ENCODE measurements at regions not wholly inside any gene's neighbourhood (a gene's known extent, or its start where the extent isn't known, plus 50 kb on each side); places are given as distances from the start of the nearest gene placed in this dataset.

- DNase-seq: no peak
- no peak overlapping the region for H3K4me3 ChIP-seq (ENCODE audit: insufficient read depth, low read depth, low read length)
- H3K4me1 ChIP-seq (ENCODE audit: control insufficient read depth, insufficient read depth, low read length): no peaks in the 10 kb centered on the region
- H4K20me1 ChIP-seq (ENCODE audit: insufficient read depth, low read length): no peaks in the 10 kb centered on the region
- H4K91ac ChIP-seq (ENCODE audit: insufficient read depth, low read depth, low read length): no peak overlapping the region
- dilution Hi-C loops (cut with HindIII; ENCODE audit: low sequenced_read_pairs, unreplicated experiment) (no loop called here), intact Hi-C loops (cut with micrococcal nuclease) (no loop called here), in situ Hi-C loops (cut with MboI; ENCODE audit: low sequenced_read_pairs) (no loop called here)
- ATAC-seq (ENCODE audit: low read depth): no peak
- H3K9me3 ChIP-seq (ENCODE audit: control insufficient read depth, insufficient read depth, low read length): no peaks in the 10 kb centered on the region
- H2AFZ ChIP-seq (replicated peaks; ENCODE audit: low read length, poor library complexity): no peak overlapping the region
- POLR2A ChIA-PET (ENCODE audit: unreplicated experiment): no interaction called here
- H3K9me1 ChIP-seq (ENCODE audit: insufficient read depth, low read length): no peaks in the 10 kb centered on the region
- H3K27ac ChIP-seq (ENCODE audit: insufficient read depth, low read length): no peak overlapping the region
- H4K8ac ChIP-seq (ENCODE audit: low read depth in 2 of 2, low read length in 2 of 2): no peak overlapping the region
- no peak overlapping the region for H3K4me2 ChIP-seq (ENCODE audit: low read depth, low read length)
- TF ChIP-seq RCOR1 (IDR thresholded peaks at IDR 0.05; ENCODE audit: insufficient replicate concordance, low read length): no peak
- TF ChIP-seq NFE2L2 (IDR thresholded peaks at IDR 0.05; ENCODE audit: low read depth, low read length): no peak
- TF ChIP-seq, protein P1, sequence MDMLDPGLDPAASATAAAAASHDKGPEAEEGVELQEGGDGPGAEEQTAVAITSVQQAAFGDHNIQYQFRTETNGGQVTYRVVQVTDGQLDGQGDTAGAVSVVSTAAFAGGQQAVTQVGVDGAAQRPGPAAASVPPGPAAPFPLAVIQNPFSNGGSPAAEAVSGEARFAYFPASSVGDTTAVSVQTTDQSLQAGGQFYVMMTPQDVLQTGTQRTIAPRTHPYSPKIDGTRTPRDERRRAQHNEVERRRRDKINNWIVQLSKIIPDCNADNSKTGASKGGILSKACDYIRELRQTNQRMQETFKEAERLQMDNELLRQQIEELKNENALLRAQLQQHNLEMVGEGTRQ (IDR thresholded peaks at IDR 0.05; ENCODE audit: low read depth, low read length): no peak
- TF ChIP-seq MAZ (IDR thresholded peaks at IDR 0.05; ENCODE audit: borderline replicate concordance, low read depth, low read length): no peak
- no peak for TF ChIP-seq CHD1 (IDR thresholded peaks at IDR 0.05; ENCODE audit: low read depth, low read length)
- no peak for TF ChIP-seq RFX5 (IDR thresholded peaks at IDR 0.05; ENCODE audit: low read depth, low read length)
- no peak for TF ChIP-seq MAFK (IDR thresholded peaks at IDR 0.05; ENCODE audit: low read depth, low read length)
- TF ChIP-seq, protein P2, sequence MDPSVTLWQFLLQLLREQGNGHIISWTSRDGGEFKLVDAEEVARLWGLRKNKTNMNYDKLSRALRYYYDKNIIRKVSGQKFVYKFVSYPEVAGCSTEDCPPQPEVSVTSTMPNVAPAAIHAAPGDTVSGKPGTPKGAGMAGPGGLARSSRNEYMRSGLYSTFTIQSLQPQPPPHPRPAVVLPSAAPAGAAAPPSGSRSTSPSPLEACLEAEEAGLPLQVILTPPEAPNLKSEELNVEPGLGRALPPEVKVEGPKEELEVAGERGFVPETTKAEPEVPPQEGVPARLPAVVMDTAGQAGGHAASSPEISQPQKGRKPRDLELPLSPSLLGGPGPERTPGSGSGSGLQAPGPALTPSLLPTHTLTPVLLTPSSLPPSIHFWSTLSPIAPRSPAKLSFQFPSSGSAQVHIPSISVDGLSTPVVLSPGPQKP (IDR thresholded peaks at IDR 0.05; ENCODE audit: borderline replicate concordance, low read depth, low read length): no peak
- TF ChIP-seq FOS (IDR thresholded peaks at IDR 0.05; ENCODE audit: low read depth, low read length): no peak
- TF ChIP-seq CEBPB (IDR thresholded peaks at IDR 0.05; ENCODE audit: low read depth, low read length): no peak
- TF ChIP-seq, protein P3, sequence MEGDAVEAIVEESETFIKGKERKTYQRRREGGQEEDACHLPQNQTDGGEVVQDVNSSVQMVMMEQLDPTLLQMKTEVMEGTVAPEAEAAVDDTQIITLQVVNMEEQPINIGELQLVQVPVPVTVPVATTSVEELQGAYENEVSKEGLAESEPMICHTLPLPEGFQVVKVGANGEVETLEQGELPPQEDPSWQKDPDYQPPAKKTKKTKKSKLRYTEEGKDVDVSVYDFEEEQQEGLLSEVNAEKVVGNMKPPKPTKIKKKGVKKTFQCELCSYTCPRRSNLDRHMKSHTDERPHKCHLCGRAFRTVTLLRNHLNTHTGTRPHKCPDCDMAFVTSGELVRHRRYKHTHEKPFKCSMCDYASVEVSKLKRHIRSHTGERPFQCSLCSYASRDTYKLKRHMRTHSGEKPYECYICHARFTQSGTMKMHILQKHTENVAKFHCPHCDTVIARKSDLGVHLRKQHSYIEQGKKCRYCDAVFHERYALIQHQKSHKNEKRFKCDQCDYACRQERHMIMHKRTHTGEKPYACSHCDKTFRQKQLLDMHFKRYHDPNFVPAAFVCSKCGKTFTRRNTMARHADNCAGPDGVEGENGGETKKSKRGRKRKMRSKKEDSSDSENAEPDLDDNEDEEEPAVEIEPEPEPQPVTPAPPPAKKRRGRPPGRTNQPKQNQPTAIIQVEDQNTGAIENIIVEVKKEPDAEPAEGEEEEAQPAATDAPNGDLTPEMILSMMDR (conservative IDR thresholded peaks at IDR 0.05; ENCODE audit: low read depth, low read length): no peak
- TF ChIP-seq SMC3 (IDR thresholded peaks at IDR 0.05; ENCODE audit: low read depth, low read length): no peak
- no peak for TF ChIP-seq POLR2A (IDR thresholded peaks at IDR 0.05; ENCODE audit: low read depth, low read length)
- no peak for TF ChIP-seq BHLHE40 (IDR thresholded peaks at IDR 0.05; ENCODE audit: low read depth, low read length)
- TF ChIP-seq MXI1 (IDR thresholded peaks at IDR 0.05; ENCODE audit: borderline replicate concordance, low read depth, low read length): no peak
- no peak for TF ChIP-seq RAD21 (IDR thresholded peaks at IDR 0.05; ENCODE audit: low read length)
- no peaks in the 10 kb centered on the region for H3K79me1 ChIP-seq (ENCODE audit: low read depth in 1 of 2, low read length in 2 of 2)
- no peak overlapping the region for H3K4ac ChIP-seq (ENCODE audit: low read depth, low read length)
- WGBS, 2 experiments (ENCODE audit: extremely low coverage in 2 of 2, insufficient read length in 1 of 2): no CpG with 5 or more reads among the region's 4 CpGs
- no peaks in the 10 kb centered on the region for H3K36me3 ChIP-seq (ENCODE audit: control insufficient read depth, insufficient read depth, low read length)
- H2BK5ac ChIP-seq (ENCODE audit: low read depth, low read length, poor library complexity, severe bottlenecking): no peak overlapping the region
- H2AK9ac ChIP-seq (replicated peaks; ENCODE audit: low read depth, low read length, poor library complexity): no peak overlapping the region
- H4K5ac ChIP-seq (ENCODE audit: low read depth, low read length): no peak overlapping the region
- no peak overlapping the region for H2BK20ac ChIP-seq (ENCODE audit: low read depth, low read length)
- CTCF ChIA-PET: no interaction called here
- H3K18ac ChIP-seq (ENCODE audit: low read depth, low read length): no peak overlapping the region
- peaks cover 9% of the 10 kb centered on the region for H3K27me3 ChIP-seq (ENCODE audit: control insufficient read depth, insufficient read depth, low read length)
- no peak overlapping the region for H2BK15ac ChIP-seq (ENCODE audit: low read depth, low read length)
- no peak overlapping the region for H3K14ac ChIP-seq (replicated peaks; ENCODE audit: low read depth, low read length)
- no peak overlapping the region for H2BK120ac ChIP-seq (ENCODE audit: low read depth, low read length)
- BruUV-seq (replicated peaks): no TSS peak
- H3K9ac ChIP-seq (ENCODE audit: low read depth, low read length): no peak overlapping the region
- H3K23ac ChIP-seq (ENCODE audit: low read depth, low read length): no peak overlapping the region
- H3K56ac ChIP-seq (ENCODE audit: extremely low read depth, insufficient read depth, low read length): no peak overlapping the region
- no peak overlapping the region for H2AK5ac ChIP-seq (ENCODE audit: low read depth, low read length)
Measured at GRCh38 chr14:32015166-32015565, 61.9 kb upstream of the ARHGAP5 start.
